COLO668 (cell line): ENCODE measurements at regions not wholly inside any gene's neighbourhood (a gene's known extent, or its start where the extent isn't known, plus 50 kb on each side); places are given as distances from the start of the nearest gene placed in this dataset.

ENCODE experiments used
- DNase-seq: peaks from one replicate; lab custom pipeline; 2025; ENCODE audit not compliant: unreplicated experiment; lab: John Stamatoyannopoulos, UW

GRCh38 chr11:115564851-115565250 lies 60.6 kb upstream of the CADM1 start:
- DNase-seq, result no peak

DNA sequence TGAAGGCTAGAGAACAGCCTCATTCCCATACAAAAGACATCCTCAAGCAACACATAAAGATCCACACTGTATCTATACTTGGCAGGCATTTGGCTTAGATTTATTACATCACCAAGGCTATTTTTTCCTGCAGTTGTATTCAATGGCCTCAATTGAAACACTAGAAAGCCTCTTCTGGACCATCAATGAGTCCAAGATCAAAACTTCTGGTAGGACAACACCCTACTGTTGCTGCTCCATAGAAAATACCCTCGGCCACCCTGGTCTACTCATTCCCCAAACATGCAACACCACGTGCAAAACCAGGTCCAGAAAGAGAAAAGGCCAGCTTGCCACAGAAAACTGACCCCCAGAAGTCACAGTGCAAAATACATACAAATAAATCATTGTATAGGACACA lies 56.9 kb upstream of the CADM1 start:
- no peak for DNase-seq

- no peak for DNase-seq
These were observed 54.4 kb upstream of the CADM1 start for GRCh38 chr11:115558635-115559034.

DNA sequence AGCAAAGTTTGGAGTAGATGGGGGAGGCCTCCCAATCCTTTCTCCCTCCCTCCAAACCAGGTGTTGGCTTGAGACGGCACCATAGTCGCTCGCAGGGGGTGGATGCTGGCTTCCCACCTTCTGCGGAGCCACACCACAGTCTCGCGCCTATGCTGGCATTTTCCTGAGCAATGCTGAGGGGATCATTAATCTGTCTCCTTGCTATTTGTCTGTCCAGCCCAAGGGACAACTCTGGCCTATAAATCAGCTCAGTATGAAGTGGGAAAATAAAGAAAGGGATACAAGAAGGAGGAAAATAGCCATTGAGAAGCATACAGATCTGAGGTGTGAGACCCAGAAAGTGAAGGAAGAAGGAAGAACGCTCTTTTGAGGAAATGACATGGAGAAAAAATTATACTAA lies 53.5 kb upstream of the CADM1 start:
- no peak for DNase-seq

GRCh38 chr11:115556984-115557383 lies 52.8 kb upstream of the CADM1 start:
- no peak for DNase-seq

GRCh38 chr11:115555336-115556090 lies 51.3 kb upstream of the CADM1 start:
- no peak for DNase-seq
